Body of pancreas (tissue), 4 donors: ENCODE measurements at regions not wholly inside any gene's neighbourhood (a gene's known extent, or its start where the extent isn't known, plus 50 kb on each side); places are given as distances from the start of the nearest gene placed in this dataset.

Experiments
- POLR2A ChIP-seq, 3 donors: fragments of 450-650 bp; IDR thresholded peaks; one replicate each; pipeline ENCODE4 v1.6.1; 2016; ENCODE audit warnings: antibody characterized with exemption in 3 of 3, mild to moderate bottlenecking in 2 of 3
- TF ChIP-seq, protein P1 (sequence below), 7 experiments: fragments of 450-650 bp in 4 of 7; fragments of 200-600 bp in 3 of 7; sonication (generic) in 3 of 7; IDR thresholded peaks; one replicate each; pipeline ENCODE4 v1.5.1; 2016 to 2019; ENCODE audit warnings: antibody characterized with exemption in 7 of 7

DNA sequence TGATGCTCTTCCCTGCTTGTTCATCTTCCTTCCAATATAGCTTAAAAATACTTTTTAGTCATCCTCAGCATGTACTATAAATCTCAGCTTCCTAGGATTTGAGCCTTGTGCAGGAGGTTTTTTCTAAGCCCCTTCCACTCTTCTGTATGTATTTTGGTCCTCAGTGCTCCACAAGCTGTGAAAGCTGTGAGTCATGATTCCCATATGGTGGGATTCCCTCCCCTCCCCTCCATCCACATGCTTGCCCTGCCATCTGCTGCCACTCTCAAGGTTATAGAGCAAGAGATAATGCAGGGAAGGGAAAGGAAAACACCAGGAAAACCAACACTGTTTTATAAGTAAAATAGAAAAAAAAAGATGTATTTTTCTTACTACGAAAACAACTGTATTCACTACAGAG, 58.5 kb upstream of the AP1S2 start:
- TF ChIP-seq POLR2A (IDR thresholded peaks at IDR 0.05): no peak
- TF ChIP-seq, protein P1, sequence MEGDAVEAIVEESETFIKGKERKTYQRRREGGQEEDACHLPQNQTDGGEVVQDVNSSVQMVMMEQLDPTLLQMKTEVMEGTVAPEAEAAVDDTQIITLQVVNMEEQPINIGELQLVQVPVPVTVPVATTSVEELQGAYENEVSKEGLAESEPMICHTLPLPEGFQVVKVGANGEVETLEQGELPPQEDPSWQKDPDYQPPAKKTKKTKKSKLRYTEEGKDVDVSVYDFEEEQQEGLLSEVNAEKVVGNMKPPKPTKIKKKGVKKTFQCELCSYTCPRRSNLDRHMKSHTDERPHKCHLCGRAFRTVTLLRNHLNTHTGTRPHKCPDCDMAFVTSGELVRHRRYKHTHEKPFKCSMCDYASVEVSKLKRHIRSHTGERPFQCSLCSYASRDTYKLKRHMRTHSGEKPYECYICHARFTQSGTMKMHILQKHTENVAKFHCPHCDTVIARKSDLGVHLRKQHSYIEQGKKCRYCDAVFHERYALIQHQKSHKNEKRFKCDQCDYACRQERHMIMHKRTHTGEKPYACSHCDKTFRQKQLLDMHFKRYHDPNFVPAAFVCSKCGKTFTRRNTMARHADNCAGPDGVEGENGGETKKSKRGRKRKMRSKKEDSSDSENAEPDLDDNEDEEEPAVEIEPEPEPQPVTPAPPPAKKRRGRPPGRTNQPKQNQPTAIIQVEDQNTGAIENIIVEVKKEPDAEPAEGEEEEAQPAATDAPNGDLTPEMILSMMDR (IDR thresholded peaks at IDR 0.05): no peak
